A673 (cell line): ENCODE measurements at regions not wholly inside any gene's neighbourhood (a gene's known extent, or its start where the extent isn't known, plus 50 kb on each side); places are given as distances from the start of the nearest gene placed in this dataset.

Experiments
- BruUV-seq: library from RNA; stranded (reverse); fragments of 400-500 nt; replicated peaks from 2 replicates; lab custom pipeline; 2021; lab: Mats Ljungman, UMichigan
- CTCF ChIA-PET: fragments of 300-600 bp; sonication (Branson Sonifier 250); formaldehyde crosslinking; loops from one replicate; lab custom pipeline; 2022; ENCODE audit warnings: antibody characterized with exemption; lab: Charles Lee
- POLR2A ChIA-PET: fragments of 300-600 bp; sonication (Branson Sonifier 250); formaldehyde crosslinking; loops from one replicate; lab custom pipeline; 2022; ENCODE audit warnings: antibody characterized with exemption; ENCODE audit not compliant: low non-redundant PET; lab: Charles Lee
- DNase-seq: peaks from one replicate; pipeline ENCODE4 v3.0.0-alpha.2; 2015; ENCODE audit warnings: low spot score
- H3K27ac ChIP-seq: fragments of 200-600 bp; sonication (generic); 2 replicates; pipeline ENCODE4 v1.5.1; 2016; ENCODE audit warnings: mixed run types, low read depth, mild to moderate bottlenecking, mixed read lengths, antibody characterized with exemption, low read length; ENCODE audit not compliant: poor library complexity, severe bottlenecking
- H3K27me3 ChIP-seq: fragments of 200-600 bp; sonication (generic); replicated peaks from 2 replicates; pipeline ENCODE4 v1.6.1; 2017; ENCODE audit warnings: mixed run types, low read depth, mild to moderate bottlenecking, mixed read lengths, antibody characterized with exemption, low read length; ENCODE audit not compliant: insufficient read depth, poor library complexity
- H3K36me3 ChIP-seq: fragments of 200-600 bp; sonication (generic); 2 replicates; pipeline ENCODE4 v1.6.1; 2016; ENCODE audit warnings: mixed run types, mild to moderate bottlenecking, mixed read lengths, antibody characterized with exemption, low read length; ENCODE audit not compliant: insufficient read depth, poor library complexity, severe bottlenecking
- H3K4me1 ChIP-seq: fragments of 200-600 bp; sonication (generic); 2 replicates; pipeline ENCODE4 v1.6.1; 2017; ENCODE audit warnings: mixed run types, mild to moderate bottlenecking, mixed read lengths, antibody characterized with exemption, low read length; ENCODE audit not compliant: insufficient read depth, poor library complexity, severe bottlenecking
- H3K4me3 ChIP-seq: fragments of 200-600 bp; sonication (generic); 2 replicates; pipeline ENCODE4 v1.5.1; 2016; ENCODE audit warnings: low read depth, mixed run types, mild to moderate bottlenecking, mixed read lengths, low read length; ENCODE audit not compliant: poor library complexity, severe bottlenecking
- H3K9me3 ChIP-seq: fragments of 200-600 bp; sonication (generic); 2 replicates; pipeline ENCODE4 v1.6.1; 2016; ENCODE audit warnings: mixed run types, low read depth, mild to moderate bottlenecking, mixed read lengths, antibody characterized with exemption, low read length; ENCODE audit not compliant: poor library complexity, severe bottlenecking
- EZH2 ChIP-seq: fragments of 200-600 bp; sonication (generic); IDR thresholded peaks from 2 replicates; pipeline ENCODE4 v1.6.1; 2017; ENCODE audit warnings: borderline replicate concordance, low read depth, mild to moderate bottlenecking, mixed read lengths, antibody characterized with exemption, low read length; ENCODE audit not compliant: poor library complexity, severe bottlenecking
- intact Hi-C: fragments of 100-400 bp; cut with micrococcal nuclease; formaldehyde crosslinking; loops from one replicate; pipeline ENCODE4 v1.10.0; 2022; ENCODE audit not compliant: unreplicated experiment
- TF ChIP-seq, protein P1 (sequence below): fragments of 300-800, 200-600 bp; sonication (generic); conservative IDR thresholded peaks from 2 replicates; pipeline ENCODE4 v1.5.1; 2017; ENCODE audit warnings: low read depth, mild to moderate bottlenecking, antibody characterized with exemption, low read length, moderate library complexity, mixed read lengths

DNA sequence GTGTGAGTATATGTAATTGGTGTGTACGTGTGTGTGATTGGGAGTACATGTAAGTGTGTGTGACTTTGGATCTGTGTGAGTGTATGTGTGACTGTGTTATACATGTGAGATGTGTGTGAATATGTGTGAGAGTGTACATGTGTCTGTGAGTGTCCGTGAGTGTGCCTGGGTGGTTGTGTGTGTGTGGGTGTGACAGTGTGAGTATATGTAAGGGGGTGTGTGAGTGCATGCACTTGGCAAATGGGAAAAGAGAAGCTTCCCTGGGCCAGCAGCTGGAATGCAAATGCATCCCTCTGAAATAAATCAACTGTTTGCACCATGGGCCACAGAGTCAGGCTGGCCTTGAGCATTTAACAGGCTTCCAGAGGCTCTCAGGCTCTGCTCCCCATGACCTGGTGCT is 63.6 kb downstream of the MINAR1 start:
- H3K4me3 ChIP-seq = no peak overlapping the region
- no peaks in the 10 kb centered on the region for H3K36me3 ChIP-seq
- H3K9me3 ChIP-seq = no peaks in the 10 kb centered on the region
- no peak overlapping the region for H3K27ac ChIP-seq
- TF ChIP-seq EZH2 = no peak
- TF ChIP-seq, protein P1, sequence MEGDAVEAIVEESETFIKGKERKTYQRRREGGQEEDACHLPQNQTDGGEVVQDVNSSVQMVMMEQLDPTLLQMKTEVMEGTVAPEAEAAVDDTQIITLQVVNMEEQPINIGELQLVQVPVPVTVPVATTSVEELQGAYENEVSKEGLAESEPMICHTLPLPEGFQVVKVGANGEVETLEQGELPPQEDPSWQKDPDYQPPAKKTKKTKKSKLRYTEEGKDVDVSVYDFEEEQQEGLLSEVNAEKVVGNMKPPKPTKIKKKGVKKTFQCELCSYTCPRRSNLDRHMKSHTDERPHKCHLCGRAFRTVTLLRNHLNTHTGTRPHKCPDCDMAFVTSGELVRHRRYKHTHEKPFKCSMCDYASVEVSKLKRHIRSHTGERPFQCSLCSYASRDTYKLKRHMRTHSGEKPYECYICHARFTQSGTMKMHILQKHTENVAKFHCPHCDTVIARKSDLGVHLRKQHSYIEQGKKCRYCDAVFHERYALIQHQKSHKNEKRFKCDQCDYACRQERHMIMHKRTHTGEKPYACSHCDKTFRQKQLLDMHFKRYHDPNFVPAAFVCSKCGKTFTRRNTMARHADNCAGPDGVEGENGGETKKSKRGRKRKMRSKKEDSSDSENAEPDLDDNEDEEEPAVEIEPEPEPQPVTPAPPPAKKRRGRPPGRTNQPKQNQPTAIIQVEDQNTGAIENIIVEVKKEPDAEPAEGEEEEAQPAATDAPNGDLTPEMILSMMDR = no peak
- no peaks in the 10 kb centered on the region for H3K27me3 ChIP-seq
- no TSS peak for BruUV-seq
- CTCF ChIA-PET = no interaction called here
- H3K4me1 ChIP-seq = no peaks in the 10 kb centered on the region
- DNase-seq = no peak
- POLR2A ChIA-PET = no interaction called here
- intact Hi-C loops = no loop called here

DNA sequence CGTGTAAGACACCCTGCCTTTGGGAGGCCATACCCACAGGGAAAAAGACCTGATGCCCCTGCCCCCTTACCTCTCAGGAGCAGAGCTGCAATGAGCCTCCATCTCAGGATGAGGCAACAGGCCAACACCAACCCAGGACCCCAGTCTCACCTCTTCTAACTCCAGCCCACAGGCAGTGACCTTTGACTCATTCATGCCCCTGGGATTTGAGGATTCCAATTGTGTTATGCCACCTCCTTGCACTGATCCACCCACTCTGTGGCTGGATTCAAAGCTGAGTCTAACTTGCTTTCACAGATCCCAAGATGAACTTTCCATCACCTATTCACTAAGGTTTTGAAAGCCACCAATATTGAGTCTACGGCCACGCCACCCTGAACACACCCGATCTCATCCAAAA is 64.7 kb downstream of the MINAR1 start:
- POLR2A ChIA-PET = no interaction called here
- no TSS peak for BruUV-seq
- intact Hi-C loops = no loop called here
- no peaks in the 10 kb centered on the region for H3K27me3 ChIP-seq
- no peak for TF ChIP-seq EZH2
- TF ChIP-seq, protein P1 = no peak
- CTCF ChIA-PET = no interaction called here
- H3K27ac ChIP-seq = no peak overlapping the region
- H3K4me1 ChIP-seq = no peaks in the 10 kb centered on the region
- H3K36me3 ChIP-seq = no peaks in the 10 kb centered on the region
- no peak for DNase-seq
- no peaks in the 10 kb centered on the region for H3K9me3 ChIP-seq
- no peak overlapping the region for H3K4me3 ChIP-seq

- Histone ChIP-seq H3K4me1 (no peaks in the 10 kb centered on the region), H3K4me3 (no peak overlapping the region), H3K27me3 (no peaks in the 10 kb centered on the region), H3K36me3 (no peaks in the 10 kb centered on the region), H3K27ac (no peak overlapping the region), H3K9me3 (no peaks in the 10 kb centered on the region)
- TF ChIP-seq, protein P1 = no peak
- no peak for TF ChIP-seq EZH2
- ChIA-PET POLR2A (no interaction called here), CTCF (no interaction called here)
- DNase-seq = no peak
- intact Hi-C loops = no loop called here
- BruUV-seq = no TSS peak
Measured at GRCh38 chr15:79501086-79501485, 69.0 kb downstream of the MINAR1 start.
